Endometrium (tissue), 2 donors: ENCODE measurements at regions not wholly inside any gene's neighbourhood (a gene's known extent, or its start where the extent isn't known, plus 50 kb on each side); places are given as distances from the start of the nearest gene placed in this dataset.
"Not testable (repeated sequence)": the region's sequence is repeated elsewhere in the genome, so short reads cannot be mapped to it uniquely, and the experiment has no call there.

Source experiments
- FAIRE-seq: peaks from 2 replicates; lab custom pipeline; 2012; peaks lifted over from hg19 to GRCh38; lab: Jason Lieb, UNC
- donor health status: control.
- donor health status: control.

GRCh38 chr9:85487872-85488271, 253.9 kb downstream of the AGTPBP1 start:
- FAIRE-seq: no peak

DNA sequence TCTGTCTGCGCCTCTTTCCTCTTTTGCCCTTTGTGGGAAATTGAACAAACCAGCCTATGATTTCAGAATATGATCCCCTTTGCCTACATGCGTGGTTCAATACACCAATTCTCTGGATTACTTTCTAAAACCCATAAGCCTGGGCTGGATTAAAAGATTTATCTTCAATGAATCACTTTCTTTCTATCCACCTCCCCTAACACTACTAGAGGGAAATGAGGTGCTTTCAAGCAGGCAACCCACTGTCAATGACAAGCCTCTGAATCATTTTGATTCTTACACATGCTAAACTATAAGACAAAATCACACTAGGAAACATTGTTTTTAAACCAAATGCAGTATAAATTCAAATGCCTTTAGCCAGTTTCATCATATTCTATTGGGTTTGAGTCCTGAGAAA, 257.5 kb downstream of the AGTPBP1 start:
- no peak for FAIRE-seq

DNA sequence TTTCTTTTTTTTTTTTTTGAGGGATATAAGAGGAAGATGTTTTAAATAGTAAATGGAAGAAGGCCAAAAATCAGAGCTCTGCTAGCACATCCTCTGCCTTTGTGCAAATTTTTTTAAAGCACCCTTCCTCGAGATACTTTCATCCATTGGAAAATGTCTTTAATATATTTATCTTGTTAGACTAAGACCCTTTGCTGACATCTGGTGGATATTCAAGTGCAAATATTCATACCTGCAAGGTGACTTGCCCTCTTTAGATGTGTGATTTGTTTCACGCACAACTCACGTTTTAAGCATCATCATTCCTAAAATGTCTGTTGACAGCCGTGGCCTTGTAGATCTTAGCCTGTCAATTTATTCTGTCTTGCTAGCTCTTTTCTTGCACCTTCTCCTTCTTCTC, 258.5 kb downstream of the AGTPBP1 start:
- no peak for FAIRE-seq

- FAIRE-seq: no peak
Observed at GRCh38 chr9:85479305-85479704, 262.4 kb downstream of the AGTPBP1 start.

DNA sequence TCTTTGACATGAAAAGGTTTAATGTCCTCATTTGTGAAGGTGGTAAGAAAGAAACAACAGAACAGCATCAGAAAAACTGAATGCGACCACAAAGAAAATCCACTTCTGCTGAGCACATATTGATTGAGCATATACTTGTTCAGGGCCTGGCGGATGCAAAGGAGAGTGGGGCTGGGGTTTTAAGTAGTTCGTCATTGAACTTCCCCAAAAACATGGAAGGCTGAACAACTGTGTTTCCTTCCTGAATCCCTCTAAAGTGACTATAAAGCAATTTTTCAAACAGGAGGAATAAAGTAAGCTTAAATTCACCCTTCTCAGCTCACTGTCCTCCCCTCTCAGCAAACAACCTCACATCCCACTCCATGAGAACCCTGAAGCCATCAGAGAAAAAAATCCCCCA, 262.9 kb downstream of the AGTPBP1 start:
- FAIRE-seq: no peak

- not testable (repeated sequence) for FAIRE-seq
Observed at GRCh38 chr9:85474896-85475295, 266.9 kb downstream of the AGTPBP1 start.

DNA sequence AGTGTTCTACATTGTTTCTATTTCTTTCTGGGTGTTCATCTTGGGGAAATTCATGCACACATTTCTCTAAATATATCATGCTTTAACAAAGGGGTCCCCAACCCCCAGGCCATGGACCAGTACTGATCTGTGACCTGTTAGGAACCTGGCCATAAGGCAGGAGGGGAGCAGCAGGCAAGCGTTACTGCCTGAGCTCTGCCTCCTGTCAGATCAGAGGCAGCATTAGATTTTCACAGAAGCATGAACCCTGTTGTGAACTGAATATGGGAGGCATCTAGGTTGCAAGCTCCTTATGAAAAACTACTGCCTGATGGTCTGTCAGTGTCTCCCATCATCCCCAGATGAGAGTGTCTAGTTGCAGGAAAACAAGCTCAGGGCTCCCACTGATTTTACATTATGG, 270.0 kb downstream of the AGTPBP1 start:
- no peak for FAIRE-seq

GRCh38 chr9:85469041-85469440, 272.7 kb downstream of the AGTPBP1 start:
- no peak for FAIRE-seq

GRCh38 chr9:85466834-85467233, 274.9 kb downstream of the AGTPBP1 start:
- FAIRE-seq: no peak

GRCh38 chr9:85458114-85458864, 283.5 kb downstream of the AGTPBP1 start:
- not testable (repeated sequence) for FAIRE-seq

GRCh38 chr9:85453850-85454249, 287.9 kb downstream of the AGTPBP1 start:
- no peak for FAIRE-seq

GRCh38 chr9:85452841-85453240, 288.9 kb downstream of the AGTPBP1 start:
- no peak for FAIRE-seq

GRCh38 chr9:85451680-85452079, 290.1 kb downstream of the AGTPBP1 start:
- FAIRE-seq: no peak

DNA sequence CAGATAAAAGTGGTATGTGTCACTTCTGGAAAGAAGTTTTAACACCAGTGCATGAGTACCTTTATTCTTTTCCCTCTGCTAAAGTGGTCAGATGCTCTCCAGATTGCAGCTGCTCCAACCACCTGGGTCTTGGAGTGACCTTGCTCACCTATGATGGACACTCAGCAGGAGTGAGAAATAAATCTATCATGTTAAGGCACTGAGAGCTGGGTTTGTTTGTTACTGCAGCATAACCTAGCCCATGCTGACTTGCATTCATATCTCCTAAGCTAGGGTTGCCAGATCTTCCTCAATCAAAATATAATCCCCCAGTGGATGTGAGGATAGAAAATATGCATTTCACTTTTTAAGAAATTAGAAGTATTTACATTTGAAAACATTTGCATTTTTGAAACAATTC, 295.9 kb downstream of the AGTPBP1 start:
- no peak for FAIRE-seq

- no peak for FAIRE-seq
Observed at GRCh38 chr9:85444243-85444642, 297.5 kb downstream of the AGTPBP1 start.

DNA sequence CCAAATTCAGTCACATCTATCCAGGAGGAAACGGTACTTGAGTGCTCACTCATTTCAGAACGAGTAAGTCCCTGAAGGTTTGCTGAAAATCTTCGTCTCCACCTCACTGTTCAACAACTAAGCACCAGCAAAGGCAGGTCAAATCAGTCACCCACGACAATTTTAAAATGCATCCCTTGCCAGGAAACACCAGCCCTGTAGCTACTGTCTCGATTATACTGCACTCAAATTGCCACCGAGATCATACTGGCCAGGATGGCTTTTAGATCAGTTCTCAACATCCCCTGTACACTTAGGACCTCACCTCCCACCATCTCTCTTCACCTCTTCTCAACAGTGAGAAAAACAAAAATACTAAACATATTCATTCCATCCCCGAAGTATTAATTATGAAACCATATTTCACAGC, 298.6 kb downstream of the AGTPBP1 start:
- FAIRE-seq: no peak

- no peak for FAIRE-seq
Observed at GRCh38 chr9:85439791-85440190, 302.0 kb downstream of the AGTPBP1 start.

DNA sequence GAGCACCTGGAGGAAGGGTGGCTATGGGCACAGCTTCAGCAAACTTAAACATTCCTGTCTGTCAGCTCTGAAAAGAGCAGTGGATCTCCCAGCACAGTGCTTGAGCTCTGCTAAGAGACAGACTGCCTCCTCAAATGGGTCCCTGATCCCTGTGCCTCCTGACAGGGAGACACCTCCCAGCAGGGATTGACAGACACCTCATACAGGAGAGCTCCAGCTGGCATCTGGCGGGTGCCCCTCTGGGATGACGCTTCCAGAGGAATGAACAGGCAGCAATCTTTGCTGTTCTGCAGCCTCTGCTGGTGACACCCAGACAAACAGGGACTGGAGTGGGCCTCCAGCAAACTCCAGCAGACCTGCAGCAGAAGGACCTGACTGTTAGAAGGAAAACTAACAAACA, 307.8 kb downstream of the AGTPBP1 start:
- not testable (repeated sequence) for FAIRE-seq

DNA sequence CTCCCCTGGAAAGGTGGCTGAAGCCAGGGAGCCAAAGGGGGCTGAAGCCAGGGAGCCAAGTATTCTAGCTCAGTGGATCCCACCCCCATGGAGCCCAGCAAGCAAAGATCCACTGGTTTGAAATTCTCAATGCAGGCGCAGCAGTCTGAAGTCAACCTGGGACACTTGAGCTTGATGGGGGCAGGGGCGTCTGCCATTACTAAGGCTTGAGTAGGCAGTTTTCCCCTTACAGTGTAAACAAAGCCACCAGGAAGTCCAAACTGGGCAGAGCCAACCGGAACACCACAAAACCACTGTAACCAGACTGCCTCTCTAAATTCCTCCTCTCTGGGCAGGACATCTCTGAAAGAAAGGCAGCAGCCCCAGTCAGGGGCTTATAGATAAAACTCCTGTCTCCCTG, 308.2 kb downstream of the AGTPBP1 start:
- FAIRE-seq: not testable (repeated sequence)

- FAIRE-seq: no peak
Observed at GRCh38 chr9:85433046-85433445, 308.7 kb downstream of the AGTPBP1 start.

DNA sequence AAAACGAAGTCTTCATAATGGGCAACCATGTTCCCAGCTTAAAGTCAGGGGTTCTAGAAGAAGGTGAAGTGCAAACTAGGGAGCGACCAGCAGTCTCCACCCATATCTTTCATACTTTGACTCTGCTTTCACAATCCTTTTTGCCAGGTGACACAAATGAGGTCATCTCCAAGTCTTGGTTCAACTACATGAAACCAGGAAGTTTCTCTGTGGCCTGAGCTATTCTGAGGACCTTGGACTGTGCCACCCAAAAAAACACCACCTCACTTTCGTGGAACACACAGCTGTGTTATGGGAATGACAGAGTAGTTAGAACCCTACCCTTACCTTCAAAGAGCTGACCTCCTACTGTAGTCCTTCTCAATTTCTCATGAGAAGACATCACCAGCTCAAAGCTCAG, 309.2 kb downstream of the AGTPBP1 start:
- FAIRE-seq: no peak

- no peak for FAIRE-seq
Observed at GRCh38 chr9:85431339-85432102, 310.2 kb downstream of the AGTPBP1 start.

GRCh38 chr9:85430659-85431338, 311.0 kb downstream of the AGTPBP1 start:
- no peak for FAIRE-seq
